GM21423 (cell line): ENCODE measurements at regions not wholly inside any gene's neighbourhood (a gene's known extent, or its start where the extent isn't known, plus 50 kb on each side); places are given as distances from the start of the nearest gene placed in this dataset.
"Not testable (repeated sequence)": the region's sequence is repeated elsewhere in the genome, so short reads cannot be mapped to it uniquely, and the experiment has no call there.

Experiments used
- ATAC-seq: cut with Tn5 transposase; IDR thresholded peaks from one replicate; pipeline ENCODE4 v1.9.1; 2021; ENCODE audit warnings: mild to moderate bottlenecking, moderate library complexity; ENCODE audit not compliant: unreplicated experiment

DNA sequence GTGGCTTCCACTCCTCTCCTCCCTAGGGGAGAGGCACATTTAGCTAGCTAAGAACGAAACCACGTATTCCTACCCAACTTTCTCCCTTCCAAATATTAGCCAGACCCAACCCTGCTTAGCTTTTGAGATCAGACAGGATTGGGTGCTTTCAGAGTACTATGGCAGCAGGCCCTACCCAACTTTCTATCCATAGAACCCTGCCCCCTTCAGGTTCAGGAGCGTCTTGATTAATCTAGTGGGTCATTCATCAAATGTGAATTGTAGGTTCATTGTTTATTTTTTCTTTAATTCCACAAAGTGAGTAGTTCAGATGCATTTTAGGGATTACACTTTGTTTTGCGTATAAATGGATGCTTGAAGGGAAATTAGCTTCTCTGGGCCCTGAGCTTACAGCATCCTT lies 188.3 kb downstream of the MIB1 start:
- no peak for ATAC-seq

DNA sequence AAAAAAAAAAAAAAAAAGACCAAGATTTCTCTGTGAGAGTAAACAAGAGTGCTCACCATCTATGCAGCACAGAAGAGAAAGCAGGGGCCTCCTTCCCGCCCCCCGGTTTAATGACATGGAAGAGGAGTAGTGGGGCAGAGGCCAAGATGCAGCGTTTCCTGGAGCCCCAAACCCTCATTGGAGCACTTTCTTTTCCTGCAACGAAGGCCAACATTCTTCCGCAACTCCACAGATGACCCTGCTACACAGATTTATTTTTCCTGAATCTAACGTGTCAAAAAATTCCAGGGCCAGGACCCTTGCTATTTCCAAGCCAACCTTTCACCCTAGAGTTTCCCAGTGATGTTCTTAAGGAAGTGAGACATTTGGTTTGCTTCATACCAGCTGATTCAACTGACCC lies 189.6 kb downstream of the MIB1 start:
- no peak for ATAC-seq

DNA sequence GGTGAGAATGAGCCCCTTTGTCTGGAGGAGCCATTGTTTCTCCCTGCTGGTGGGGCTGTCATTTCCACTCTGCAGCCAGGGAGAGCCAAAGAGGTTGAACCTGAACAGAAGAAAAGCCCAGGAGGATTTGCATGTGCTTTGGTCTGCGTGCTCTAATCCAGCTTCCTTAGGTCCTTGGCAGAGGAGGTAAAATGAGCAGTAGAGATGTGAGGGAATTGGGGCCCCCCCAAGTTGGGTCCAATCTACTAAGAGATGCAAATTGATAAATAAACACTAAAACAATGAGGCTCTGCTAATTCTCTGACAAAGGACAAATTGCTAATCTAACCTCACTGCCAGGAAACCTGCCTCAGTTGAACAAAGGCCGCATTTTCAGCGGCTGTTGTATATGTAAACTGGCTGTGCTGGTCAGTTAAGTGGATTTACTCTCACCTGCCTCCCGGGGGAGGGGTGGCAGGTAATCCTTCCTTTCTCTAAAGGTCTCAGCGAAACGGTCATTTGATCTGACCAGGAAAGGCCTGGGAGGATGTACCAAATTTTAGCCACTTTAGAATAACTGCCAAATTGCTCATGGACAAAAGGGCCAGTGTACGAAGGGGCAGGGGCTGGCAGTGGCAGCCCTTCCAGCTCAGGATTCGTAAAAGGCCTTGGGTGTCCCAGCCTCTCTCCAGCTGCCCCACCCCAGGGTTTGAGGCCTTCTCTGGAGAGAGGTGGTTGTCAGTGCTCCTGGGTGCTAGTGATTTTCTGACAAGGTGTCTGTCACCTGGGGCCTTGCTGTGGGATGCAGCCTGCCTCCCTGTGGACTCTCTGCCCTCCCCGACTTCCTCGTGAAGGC lies 193.6 kb downstream of the MIB1 start:
- ATAC-seq, result no peak

DNA sequence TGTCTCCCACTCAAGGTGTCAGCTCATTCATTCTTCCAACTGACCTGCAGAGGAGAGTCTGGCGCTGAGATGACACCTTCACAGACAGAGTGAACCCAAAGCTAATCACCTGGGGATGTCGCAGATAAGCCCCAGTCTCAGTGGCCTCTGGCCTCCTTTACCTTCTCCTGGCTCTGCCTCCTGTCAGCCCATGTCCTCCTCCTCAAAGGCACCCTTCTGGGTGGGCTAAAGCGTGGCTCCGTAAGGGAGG lies 194.1 kb downstream of the MIB1 start:
- ATAC-seq, result no peak

DNA sequence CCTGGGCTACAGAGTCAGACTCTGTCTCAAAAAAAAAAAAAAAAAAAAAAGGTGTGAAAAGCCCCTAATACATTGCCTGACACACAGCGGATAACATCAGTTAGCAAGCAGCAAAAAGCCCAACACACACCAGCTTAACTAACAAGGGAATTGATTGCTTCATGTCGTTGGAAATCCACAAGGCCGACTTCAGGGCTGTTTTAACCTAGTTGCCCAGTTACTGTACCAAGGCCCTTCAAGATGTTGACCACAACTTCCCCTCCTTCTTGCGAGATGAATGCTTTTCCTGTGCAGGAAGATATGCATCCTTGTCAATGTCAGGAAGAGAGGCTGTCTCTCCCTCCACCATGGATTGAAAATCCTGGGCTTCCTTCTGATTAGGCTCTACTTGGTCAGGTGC lies 202.9 kb downstream of the MIB1 start:
- no peak for ATAC-seq

DNA sequence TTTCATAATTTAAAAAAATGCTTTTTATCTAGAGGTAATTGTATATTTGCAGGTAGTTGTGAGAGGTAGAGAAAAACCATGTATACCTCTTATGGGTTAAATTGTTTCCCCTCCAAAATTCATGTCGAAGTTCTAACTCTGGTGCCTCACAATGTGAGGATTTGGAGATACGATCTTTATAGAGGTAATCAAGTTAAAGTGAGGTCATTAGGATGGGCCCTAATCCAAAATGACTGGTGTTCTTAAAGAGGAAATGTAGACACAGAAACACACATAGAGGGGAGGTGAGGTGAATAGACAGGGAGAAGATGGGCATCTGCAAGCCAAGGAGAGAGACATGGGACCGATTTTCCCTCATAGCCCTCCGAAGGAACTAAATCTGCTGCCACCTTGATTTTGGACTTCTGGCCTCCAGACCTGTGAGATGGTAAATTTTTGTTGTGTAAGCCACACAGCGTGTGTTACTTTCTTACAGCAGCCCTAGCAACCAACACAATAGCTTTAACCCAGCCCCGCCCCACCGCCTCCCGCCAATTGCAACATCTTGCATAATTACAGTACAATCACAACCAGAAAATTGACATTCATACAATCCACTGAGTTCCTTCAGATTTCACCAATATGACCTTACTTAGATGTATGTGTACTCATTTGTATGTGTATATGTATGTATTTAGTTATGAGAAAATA lies 208.9 kb downstream of the MIB1 start:
- no peak for ATAC-seq

DNA sequence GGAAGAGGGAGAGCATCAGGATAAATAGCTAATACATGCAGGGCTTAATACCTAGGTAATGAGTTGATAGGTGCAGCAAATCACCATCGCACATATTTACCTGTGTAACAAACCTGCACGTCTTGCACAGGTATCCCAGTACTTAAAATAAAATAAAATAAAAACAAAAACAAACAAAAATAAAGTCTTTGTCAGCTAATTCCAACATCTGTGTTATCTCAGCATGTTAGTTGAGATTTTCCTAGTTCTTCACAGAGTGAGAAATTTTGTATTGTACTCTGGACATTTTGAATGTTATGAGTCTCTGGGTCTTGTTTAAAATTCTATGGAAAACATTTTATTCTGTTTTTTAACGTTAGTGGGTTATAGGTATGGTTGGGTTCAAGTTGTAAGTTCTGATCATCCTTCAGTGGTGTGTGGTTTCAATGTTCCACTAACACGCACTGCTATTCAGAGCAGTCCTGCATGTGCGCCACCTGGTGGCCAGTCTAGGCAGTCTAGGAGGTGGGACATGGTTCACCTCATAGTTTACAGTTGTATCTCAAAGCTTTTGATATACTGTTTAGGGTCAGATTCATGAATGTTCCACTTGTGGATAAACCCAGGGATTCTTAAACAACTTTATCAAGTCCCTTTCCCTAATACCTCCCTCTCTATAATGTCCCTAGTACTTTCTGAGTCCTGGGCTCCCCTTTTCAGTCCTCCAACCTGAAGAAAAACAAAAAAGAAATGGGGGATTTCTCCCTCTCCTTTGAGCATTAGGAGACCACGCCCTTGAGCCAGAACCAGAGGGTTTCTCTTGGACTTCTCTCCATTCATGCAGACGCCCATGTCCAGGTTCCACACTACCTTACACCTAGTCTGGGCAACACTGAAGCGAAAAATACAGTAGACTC lies 213.4 kb upstream of the GATA6 start:
- ATAC-seq, result peak; percentile 91

DNA sequence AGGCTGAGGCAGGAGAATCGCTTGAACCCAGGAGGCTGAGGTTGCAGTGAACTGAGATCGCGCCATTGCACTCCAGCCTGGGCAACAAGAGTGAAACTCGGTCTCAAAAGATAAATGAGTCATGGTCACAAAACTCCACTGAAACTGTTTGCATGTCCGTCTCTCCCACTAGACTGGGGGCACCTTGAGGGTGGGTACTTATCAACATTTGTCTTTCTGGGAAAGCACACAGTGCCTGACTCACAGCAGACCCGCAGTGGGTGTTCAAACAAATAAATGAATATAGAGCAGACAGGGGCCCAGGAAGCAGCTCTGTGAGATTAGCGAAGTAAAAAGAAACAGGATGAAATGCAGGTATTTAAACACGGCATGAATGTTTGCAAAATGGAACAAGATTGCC lies 211.1 kb upstream of the GATA6 start:
- ATAC-seq, result no peak

DNA sequence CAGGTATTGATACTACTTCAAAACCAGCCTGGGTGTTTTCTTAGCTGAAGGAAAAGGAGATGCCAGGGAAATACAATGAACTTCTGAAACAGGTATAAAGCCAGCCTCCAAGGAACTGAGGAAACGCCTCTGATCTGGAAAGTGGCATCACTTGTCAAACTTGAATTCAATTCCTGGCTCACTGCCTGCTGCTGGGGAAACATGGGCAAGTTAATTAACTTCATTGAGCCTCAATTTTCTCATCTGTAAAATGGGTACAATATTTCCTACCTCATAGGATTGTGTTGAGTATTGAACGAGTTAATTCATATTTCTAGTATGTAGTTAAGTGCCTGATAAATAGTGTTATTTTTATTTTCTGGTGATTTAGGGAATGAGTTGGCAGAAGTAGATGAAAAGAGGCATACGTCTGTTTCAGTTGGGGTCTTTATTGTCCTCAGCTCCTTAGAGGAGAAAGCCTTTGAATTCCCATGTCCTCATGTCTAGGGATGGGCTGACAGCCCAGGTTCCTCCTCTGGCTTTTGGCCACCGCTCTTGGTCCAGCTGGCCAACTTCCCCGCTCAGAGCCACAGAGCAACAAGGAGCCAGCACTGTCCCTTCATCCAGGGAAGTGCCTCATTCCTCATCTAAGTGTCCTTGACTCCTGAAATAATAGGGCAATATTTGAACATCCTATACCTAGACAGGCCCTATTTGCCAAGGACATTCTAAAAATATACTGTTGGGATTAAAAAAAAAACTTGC lies 210.5 kb upstream of the GATA6 start:
- no peak for ATAC-seq

DNA sequence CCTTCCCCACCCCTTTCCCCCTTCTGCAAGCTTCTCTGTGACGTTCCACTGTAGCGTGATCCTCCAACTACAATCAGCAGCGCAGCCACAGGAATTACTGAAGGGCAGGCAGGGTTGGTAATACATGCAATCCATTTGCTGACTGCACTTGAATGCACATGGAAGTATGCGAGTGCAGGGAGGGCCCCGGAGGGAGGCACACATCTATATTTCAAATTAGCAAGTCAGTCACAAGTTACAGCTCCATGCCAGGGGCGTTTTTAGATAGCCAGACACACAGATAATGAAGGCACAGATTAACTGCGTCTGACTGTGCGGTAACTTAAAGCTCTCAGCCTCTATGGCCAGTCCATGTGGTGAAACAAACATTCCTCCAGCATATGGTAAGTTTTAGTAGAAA lies 209.2 kb upstream of the GATA6 start:
- ATAC-seq, result no peak

DNA sequence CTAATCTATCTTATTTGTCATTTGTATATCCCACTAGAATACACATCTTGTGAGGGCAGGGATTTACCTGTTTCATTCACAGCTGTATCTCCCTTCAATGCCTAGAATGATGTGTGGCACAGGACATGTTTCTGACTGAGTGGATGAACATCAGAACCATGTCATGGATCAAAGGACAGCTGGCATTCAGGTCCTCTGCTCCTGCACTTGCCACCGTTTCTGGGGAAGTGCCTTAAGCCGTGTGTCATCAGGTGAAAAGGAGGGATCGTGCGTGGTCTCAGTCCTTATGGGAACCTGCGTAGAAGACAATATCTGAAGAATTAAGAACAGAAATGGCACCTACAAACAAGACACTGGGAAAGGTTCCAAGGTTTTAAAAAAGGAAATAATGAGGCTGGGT lies 206.1 kb upstream of the GATA6 start:
- no peak for ATAC-seq

DNA sequence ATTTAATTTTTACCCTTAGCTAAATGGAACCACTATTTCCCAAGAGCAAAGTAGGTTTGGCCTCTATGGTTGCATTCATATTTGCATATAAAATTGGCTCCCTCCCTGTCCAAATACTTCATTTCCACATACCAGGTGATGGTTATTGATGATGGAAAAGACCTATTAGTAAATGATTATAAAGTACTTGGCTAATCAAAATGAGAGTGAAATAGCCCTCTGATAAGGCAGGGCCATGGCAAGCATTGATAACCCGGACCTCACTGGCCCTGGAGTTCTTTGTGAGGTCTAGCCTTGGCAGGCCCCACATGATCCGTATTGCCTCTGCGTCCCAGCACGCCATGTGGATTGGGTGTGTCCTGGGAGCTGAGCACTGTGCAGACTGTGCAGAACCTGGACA lies 201.1 kb upstream of the GATA6 start:
- ATAC-seq, result no peak

DNA sequence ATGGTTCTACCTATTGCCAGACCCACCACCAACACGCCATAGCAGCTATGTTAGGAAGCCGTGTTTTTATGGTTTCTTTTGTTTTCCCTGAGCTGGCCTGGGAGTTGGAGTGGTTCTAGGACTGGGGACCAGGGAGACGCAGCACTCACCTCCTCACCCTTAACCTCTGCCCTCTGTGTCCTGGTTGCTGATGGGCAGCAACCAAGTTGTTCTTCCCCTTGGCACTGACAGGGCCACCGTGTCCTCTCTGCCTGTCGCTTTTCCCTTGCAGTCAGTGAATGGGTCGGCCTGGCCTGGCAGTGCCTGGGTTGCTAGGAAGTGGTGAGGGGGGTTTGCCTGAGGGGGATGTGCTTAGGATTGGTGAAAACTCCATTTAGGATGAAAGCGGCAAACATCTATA lies 197.1 kb upstream of the GATA6 start:
- no peak for ATAC-seq

DNA sequence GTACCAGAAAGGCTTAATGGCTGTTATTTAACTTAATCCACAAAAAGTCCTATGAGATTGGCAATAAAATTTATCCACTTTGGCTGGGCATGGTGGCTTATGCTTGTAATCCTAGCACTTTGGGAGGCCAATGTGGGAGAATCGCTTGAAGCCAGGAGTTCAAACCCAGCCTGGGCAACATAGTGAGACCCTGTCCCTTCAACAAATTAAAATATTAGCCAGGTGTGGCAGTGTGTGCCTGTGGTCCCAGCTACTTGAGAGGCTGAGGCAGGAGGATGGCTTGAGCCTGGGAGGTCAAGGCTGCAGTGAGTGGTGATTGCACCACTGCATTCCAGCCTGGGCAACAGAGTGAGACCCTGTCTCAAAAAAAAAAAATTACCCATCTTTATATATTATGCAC lies 193.4 kb upstream of the GATA6 start:
- not testable (repeated sequence) for ATAC-seq

DNA sequence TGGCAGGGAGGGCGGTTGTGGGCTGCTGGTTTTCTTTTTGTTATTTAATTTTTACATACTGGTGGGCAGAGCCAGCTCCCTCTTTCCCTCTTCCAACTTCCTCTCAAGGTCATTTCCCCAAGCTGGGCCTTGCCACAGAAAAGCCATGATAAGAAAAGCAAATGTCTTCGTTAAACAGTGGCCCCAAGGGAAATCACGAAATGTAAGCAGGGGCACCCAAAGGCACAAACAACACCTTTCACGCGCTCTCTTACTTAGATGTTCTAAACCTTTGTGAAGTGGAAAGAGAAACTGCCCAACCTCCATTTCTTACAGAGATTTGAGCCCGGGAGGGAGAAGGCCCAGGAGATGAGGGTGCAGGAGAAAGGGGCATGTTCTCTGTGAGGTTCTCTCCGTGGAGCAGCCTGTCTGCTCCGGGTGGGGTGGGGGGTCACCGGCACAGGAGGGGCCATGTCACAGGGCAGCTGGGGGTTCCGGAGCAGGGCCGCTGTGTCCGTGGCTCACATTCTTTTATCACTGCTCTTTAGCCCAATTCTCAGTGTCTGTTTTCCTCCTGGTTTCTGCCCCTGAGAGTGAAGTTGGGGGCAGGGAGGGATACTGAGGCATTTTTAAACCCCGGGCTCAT lies 190.7 kb upstream of the GATA6 start:
- no peak for ATAC-seq

DNA sequence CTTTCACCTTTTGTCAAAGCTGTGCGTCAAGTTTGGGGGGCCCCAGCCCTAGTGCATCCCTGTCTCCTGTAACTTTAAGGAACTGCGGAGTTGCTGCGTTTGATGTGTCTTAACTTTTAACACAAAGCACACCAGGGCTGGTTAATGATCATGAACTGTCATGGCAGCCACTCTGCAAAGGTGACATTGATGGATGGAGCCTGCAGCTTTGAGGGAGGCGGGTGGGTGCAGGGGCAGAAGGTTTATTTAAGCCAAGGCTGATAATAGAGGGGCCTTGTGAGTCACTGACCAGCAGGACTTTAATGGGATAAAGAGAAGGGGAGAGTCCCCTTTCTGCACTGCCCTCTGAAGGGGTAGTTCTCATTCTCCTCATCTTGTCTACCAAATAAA lies 190.2 kb upstream of the GATA6 start:
- no peak for ATAC-seq

DNA sequence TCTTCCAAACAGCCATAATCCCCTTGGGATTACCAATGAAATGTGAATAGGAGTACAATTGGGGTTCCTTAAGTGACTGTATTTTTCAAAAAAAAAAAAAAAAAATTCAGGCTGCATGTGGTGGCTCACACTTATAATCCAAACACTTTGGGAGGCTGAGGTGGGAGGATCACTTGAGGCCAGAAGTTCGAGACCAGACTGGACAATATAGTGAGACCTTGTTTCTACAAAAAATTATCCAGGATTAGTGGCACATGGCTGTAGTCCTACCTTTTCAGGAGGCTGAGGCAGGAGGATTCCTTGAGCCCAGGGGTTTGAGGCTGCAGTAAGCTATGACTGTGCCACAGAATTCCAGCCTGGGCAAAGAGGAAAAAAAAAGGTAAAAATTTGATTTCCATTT lies 189.6 kb upstream of the GATA6 start:
- ATAC-seq, result no peak

DNA sequence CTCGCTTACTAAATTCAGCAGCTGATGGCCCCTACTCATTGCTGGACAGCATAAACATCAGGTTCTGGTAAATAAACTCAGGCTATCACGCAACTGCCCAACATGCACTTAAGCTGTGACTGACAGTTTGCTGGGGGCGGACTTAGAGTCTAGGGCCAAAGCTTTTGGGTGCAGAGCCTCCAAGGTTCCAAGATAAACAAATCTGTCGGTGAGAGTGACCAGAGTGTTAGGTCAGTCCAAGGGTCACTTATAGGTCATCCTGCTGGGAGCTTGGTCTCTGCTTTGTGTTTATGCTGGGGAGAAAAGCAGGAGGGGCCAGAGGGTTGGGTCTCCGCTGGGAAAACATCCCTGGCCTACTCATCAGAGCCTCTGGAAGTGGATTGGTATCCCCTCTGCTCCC lies 188.6 kb upstream of the GATA6 start:
- ATAC-seq, result no peak

DNA sequence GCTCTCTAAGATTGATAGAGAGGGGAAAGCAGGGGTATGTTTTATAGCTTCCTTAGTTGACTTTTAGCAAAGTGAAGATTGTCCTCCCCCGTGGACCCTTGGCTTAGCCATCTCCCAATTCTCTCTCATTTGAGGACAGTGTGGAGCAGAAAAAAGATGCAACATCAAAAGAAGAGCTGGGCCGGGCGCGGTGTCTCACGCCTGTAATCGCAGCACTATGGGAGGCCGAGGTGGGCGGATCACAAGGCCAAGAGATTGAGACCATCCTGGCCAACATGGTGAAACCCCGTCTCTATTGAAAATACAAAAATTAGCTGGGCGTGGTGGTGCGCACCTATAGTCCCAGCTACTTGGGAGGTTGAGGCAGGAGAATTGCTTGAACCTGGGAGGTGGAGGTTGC lies 187.9 kb upstream of the GATA6 start:
- ATAC-seq, result not testable (repeated sequence)

DNA sequence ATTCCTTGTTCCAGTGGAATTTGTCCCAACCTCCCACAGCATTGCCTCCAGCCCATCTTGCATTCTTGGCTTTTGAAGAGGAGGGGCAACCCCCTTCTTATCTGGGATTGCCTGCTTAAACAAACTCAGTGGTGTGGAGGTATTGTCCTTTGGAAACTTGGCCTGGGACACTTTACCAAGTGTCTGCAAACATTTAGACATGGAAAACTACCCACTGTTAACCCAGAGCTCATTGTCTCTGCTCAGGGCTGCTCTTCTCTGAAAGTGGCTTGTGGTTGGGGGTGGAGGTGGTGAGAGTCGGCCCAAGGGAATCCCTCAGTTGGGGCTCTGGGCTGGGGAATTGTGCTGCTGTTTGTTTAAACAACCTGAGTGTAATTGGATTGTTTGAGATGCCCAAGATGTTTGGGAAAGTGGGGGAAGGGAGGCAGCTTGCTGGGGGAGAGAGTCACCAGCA lies 178.3 kb upstream of the GATA6 start:
- no peak for ATAC-seq

DNA sequence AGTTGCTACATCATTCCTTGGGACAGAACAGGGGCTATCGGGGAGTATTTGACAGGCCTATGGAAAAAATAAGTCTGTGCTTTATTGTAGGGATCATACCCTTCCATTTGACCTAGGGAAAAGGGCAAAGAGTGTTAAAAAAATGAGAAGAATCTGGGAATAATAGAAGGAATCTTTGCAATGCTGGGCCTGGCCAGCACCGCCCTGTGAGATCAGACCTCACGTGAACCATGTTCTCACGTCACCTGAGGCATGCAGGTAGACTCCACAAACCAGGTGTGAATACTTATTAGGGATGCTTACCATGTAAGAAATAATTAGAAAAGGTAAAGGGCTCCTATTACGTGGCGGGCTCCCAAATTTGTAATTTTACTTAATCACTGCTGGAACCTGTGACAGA lies 177.5 kb upstream of the GATA6 start:
- no peak for ATAC-seq
